Ovary (tissue), 7 donors: ENCODE measurements at regions not wholly inside any gene's neighbourhood (a gene's known extent, or its start where the extent isn't known, plus 50 kb on each side); places are given as distances from the start of the nearest gene placed in this dataset.

Experiments used
- DNase-seq, 5 donors: peaks; one replicate each; pipeline ENCODE4 v3.0.0-alpha.2; 2019 to 2020
- H3K27ac ChIP-seq, 2 donors: fragments of 200-600 bp; one replicate each; pipeline versions ENCODE4 v1.5.1 to v1.8.0; 2019 to 2022
- H3K27me3 ChIP-seq: fragments of 200-600 bp; one replicate; pipeline ENCODE4 v1.8.0; 2022
- H3K36me3 ChIP-seq: fragments of 200-600 bp; sonication (generic); one replicate; pipeline ENCODE4 v1.5.1; 2019
- H3K4me1 ChIP-seq: one replicate; pipeline ENCODE4 v1.8.1; 2013; ENCODE audit warnings: mild to moderate bottlenecking, moderate library complexity; ENCODE audit not compliant: insufficient read depth
- H3K4me3 ChIP-seq: fragments of 200-600 bp; sonication (generic); one replicate; pipeline ENCODE4 v1.5.1; 2017
- H3K9me3 ChIP-seq, 2 donors: fragments of 200-600 bp in 1 of 2; sonication (generic) in 1 of 2; one replicate each; pipeline versions ENCODE4 v1.5.1 to v1.8.1; 2013 to 2019; ENCODE audit warnings: mild to moderate bottlenecking in 1 of 2, moderate library complexity in 1 of 2
- CTCF ChIP-seq, 3 donors: fragments of 450-650 bp in 2 of 3; fragments of 200-600 bp in 1 of 3; IDR thresholded peaks; one replicate each; pipeline versions ENCODE4 v1.5.1 to v1.8.0; 2016 to 2022; ENCODE audit warnings: antibody characterized with exemption in 3 of 3, mild to moderate bottlenecking in 1 of 3
- EP300 ChIP-seq: sonication (generic); formaldehyde crosslinking; IDR thresholded peaks from one replicate; pipeline ENCODE4 v1.6.1; 2017; ENCODE audit warnings: antibody characterized with exemption
- POLR2A ChIP-seq: fragments of 450-650 bp; IDR thresholded peaks from one replicate; pipeline ENCODE4 v1.6.1; 2017; ENCODE audit warnings: antibody characterized with exemption, mild to moderate bottlenecking, moderate library complexity
- WGBS, 3 donors: extraction: QIAGEN DNeasy Blood & Tissue Kit in 1 of 3; methylation state at CpG; one replicate each; pipeline versions ENCODE4 v1.1.5 to v1.1.7; 2013 to 2017; 5-methylcytosine and 5-hydroxymethylcytosine counted together
- intact Hi-C, 4 donors: fragments of 100-400 bp; cut with DNase I; formaldehyde crosslinking; loops; one replicate each; pipeline versions ENCODE4 v1.11.0 to v1.15.1; 2022 to 2023
- donor health status: DM: no; HTN: no; CAD: no; lungs with moderate emphysema.
- donor health status: DM: no; HTN: no; CAD: no.
- donor health status: Bipolar disorder and iron deficiency.
- donor health status: DM: no; HTN: no; CAD: no.
- donor health status: DM: yes; HTN: yes; CAD: no.

GRCh38 chr9:105908069-105908468 lies 213.7 kb downstream of the TMEM38B start:
- no peak overlapping the region for H3K27ac ChIP-seq
- intact Hi-C loops = no loop called here
- peaks cover 1% of the 10 kb centered on the region for H3K4me1 ChIP-seq
- no peaks in the 10 kb centered on the region for H3K9me3 ChIP-seq
- DNase-seq = no peak
- WGBS, 3 donors = 88 to 89% (median 89%) methylated on average over 2 of the region's 2 CpGs
- H3K36me3 ChIP-seq = no peaks in the 10 kb centered on the region
- H3K27me3 ChIP-seq = no peaks in the 10 kb centered on the region
- H3K4me3 ChIP-seq = no peak overlapping the region
- TF ChIP-seq CTCF (IDR thresholded peaks at IDR 0.05) (no peak), EP300 (no peak), POLR2A (no peak)

- H3K27me3 ChIP-seq = no peaks in the 10 kb centered on the region
- no peaks in the 10 kb centered on the region for H3K9me3 ChIP-seq
- no peaks in the 10 kb centered on the region for H3K36me3 ChIP-seq
- TF ChIP-seq POLR2A (no peak), CTCF (IDR thresholded peaks at IDR 0.05) (no peak), EP300 (no peak)
- no peak overlapping the region for H3K27ac ChIP-seq
- H3K4me1 ChIP-seq = peaks cover 1% of the 10 kb centered on the region
- no peak overlapping the region for H3K4me3 ChIP-seq
- 16 to 25% (median 21%) methylated on average over 5 of the region's 5 CpGs for WGBS, 3 donors
- no peak for DNase-seq
- intact Hi-C loops = no loop called here
Observed at GRCh38 chr9:105911104-105911911, 217.0 kb downstream of the TMEM38B start.

GRCh38 chr9:105912157-105912862 lies 218.0 kb downstream of the TMEM38B start:
- 47 to 56% (median 51%) methylated on average over 1 of the region's 1 CpG for WGBS, 3 donors
- intact Hi-C loops = no loop called here

More at GRCh38 chr9:105912157-105912862, 218.0 kb downstream of the TMEM38B start:
- Histone ChIP-seq H3K36me3 (no peaks in the 10 kb centered on the region), H3K4me3 (no peak overlapping the region), H3K27me3 (no peaks in the 10 kb centered on the region), H3K4me1 (peaks cover 1% of the 10 kb centered on the region), H3K9me3 (no peaks in the 10 kb centered on the region), H3K27ac (no peak overlapping the region)
- DNase-seq = no peak
- TF ChIP-seq POLR2A (no peak), CTCF (IDR thresholded peaks at IDR 0.05) (no peak), EP300 (no peak)
